GM19324 (cell line): ENCODE measurements at regions not wholly inside any gene's neighbourhood (a gene's known extent, or its start where the extent isn't known, plus 50 kb on each side); places are given as distances from the start of the nearest gene placed in this dataset.

Experiments used
- ATAC-seq: cut with Tn5 transposase; IDR thresholded peaks from one replicate; pipeline ENCODE4 v1.9.1; 2021; ENCODE audit warnings: mild to moderate bottlenecking, moderate library complexity; ENCODE audit not compliant: unreplicated experiment, low FRiP score

DNA sequence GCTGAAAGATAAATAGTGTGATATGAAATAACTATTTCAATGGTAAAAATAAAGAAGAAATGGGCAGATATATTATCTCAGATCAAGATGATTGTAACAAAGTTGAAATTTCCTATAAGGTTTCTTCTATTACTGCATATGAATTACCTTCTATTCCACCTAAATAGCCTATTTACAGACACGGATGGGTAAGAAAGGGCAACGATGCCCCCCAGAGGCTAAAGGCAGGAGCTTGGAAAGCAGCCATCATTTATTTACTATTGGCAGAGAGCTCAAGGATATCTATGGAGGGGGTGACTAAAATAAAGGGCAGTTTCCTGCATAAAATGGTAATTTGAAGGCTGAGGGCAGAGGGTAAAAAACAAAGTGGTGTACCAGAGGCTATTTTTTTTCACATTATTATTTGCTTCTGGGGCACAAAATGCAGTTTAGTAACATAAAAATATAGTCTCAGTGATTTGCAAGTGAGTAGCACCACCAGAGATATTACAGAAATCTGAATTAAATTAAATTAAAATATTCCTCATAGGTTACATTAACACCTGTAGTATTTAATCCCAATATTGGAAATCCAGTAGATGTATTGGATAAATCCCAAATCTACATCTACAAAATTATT, 123.1 kb downstream of the BTC start:
- ATAC-seq: no peak

DNA sequence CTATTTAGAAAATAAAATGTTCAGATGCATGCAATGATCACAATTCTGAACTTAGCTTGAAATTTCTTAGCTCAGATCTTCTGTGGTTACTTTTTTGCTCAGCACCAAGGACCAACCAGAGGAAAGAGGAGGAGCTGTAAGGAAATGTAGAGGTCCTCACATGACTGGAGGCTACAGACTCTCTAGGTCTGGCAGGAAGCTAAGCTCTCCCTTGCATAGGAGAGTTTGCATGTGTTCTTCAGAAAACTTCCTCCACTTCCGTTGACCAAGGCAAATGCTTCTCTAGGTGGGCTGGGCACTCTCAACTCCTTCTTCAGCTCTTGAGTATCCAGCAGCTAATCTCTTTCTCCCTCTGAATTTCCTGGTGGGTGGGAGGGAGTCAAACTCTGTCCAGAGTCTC, 119.6 kb downstream of the BTC start:
- no peak for ATAC-seq

DNA sequence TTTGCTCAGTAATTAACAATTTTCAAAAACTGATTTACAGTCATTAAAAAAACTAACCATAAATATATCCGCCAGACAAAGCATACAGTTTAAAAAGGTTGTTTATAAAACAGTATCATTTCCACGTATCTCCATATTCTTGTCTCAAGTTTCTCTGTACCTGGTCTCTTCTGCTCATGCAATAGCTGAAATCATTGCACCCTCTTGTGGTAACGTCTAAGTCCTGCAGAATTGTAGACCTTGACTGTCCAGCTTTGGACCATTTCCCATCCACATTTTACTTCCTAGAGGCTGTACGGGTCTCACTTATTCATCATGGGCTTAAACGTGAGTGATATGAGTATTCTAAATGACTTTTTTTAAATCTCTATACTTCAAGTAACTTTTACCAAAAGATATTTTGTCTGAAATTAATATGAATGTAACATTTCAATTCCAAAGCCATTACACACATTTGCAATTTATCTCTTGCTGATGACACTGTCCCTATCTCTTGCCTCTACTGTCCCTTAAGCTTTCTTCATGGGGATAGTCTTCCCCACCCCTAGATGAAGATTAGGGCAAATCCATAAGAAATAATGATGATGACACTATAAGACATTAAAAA, 118.5 kb downstream of the BTC start:
- no peak for ATAC-seq

DNA sequence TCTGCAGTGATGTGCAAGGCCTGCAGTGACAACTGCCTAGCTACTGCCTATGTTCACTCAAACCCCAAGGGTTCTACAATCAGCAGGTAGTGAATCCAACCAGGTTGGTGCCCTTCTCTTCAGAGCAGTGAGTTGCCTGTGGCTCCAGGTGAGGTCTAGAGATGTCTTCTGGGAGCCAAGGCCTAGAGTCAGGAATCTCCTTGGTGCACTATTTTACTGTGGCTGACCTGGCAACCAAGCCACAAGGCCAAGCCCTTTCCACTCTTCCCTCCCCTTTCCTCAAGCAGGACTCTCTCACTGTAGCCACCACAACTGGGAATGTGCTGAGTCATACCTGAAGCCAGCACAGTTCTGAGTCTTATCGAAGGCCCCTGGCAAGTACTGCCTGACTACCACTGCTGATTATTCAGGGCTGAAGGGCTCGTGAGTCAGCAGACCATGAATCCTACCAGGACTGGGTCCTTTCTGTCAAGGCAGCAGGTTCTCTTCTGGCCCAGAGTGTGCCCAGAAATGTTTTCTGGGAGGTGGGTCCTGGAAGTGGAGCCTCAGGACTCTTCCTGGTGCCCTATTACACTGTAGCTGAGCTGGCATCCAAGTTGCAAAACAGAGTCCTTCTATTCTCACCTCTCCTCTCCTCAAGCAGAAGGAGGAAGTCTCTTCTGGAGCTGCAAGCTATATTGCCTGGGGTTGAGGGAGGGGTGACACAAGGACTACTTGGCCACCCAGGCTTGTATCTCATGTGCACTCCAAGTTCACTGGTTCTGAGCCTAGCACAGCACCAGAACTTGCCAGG, 111.6 kb downstream of the BTC start:
- no peak for ATAC-seq

DNA sequence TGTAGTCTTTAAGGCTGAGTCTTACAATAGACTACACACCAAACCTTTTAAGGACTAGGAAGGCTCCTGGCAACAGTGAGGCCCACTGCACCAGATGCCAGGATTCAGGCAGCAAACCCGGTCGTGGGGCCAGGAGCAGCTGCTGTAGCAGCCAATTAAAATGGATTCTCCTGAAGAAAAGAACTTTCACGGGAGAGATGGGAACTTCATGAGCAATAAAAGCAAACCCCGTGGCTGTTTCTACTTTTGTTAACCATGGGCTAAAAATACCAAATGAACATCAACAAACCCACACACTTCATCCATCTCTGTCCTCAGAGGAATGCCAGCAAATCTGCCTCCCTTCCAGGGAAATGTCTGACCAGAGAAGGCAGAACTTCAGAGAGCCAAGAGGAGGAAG, 101.4 kb downstream of the BTC start:
- no peak for ATAC-seq
